HG02678 (cell line): ENCODE measurements at regions not wholly inside any gene's neighbourhood (a gene's known extent, or its start where the extent isn't known, plus 50 kb on each side); places are given as distances from the start of the nearest gene placed in this dataset.
A peak's percentile ranks its signal among the peaks of the same experiment; 100 is the strongest.

ENCODE experiments used
- ATAC-seq: cut with Tn5 transposase; IDR thresholded peaks from one replicate; pipeline ENCODE4 v1.9.1; 2021; ENCODE audit warnings: mild to moderate bottlenecking, moderate library complexity; ENCODE audit not compliant: unreplicated experiment

- no peak for ATAC-seq
Measured at GRCh38 chr2:53450923-53451322, 316.7 kb upstream of the CHAC2 start.

DNA sequence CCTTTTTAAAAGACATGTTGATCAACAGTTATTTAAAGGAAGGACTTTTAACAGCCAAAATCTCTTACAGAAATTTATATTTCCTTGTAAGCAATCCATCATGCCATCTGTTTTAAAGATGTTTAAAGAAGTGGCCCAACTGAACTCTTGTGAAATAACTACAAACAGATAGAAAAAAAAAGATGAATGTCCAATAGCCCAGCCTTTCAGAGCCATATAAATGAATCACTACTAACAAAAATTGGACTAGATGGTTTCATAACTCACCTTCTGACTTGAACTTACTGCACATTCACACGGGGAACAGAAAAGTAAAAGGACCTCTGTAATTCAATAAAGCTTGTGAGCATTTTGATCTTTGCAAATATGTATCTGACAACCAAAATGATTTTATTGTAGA lies 319.0 kb upstream of the CHAC2 start:
- no peak for ATAC-seq

DNA sequence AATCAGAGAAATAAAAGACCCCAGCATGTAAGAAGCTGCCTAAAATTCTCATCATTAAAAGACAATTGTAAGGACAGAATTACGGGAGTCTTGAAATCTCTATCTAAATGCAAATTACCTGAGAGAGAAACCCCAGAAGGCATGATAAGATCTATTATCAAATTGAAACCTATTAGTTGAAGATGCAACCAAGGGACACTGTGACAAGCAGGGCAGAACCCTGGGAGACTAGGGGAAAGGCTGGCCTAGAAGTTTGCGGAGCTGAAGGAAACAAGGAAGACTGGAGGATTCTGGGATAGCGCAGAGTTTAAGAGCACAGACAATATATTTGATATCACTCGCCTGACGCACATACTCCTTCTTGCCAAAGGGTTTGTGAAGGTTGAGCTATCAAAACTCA lies 319.5 kb upstream of the CHAC2 start:
- ATAC-seq = no peak

DNA sequence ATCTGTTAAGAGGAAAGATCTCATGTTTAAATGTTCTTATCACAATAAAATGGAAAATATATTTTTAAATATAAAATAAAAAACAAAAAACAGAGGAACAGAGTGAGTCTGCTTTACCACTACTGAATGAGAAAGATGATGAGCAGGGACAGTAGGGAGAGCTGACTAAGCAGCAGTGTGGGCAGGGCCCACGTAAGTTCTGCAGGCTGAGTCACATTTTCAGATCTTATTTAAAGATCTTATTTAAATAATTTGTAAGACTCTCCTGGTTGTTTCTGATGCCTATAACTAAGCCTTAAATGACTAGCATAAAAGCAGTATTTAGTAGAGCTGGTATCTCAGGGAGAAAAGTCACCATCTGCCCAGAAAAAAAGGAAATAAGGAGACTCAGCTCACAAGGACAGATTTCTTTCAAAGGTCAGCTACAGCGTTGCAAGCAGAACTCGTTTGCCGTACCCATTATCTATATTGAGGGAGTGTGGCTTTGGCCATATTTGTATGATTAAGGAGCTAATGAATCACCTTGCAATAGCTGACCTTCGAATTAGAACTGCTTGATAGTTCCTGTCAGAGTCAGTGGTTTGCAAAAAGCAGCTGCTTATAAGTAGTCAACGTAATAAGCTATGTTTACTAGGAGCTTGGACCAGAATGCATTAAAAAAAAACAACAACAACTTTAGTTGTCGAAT lies 322.1 kb upstream of the CHAC2 start:
- no peak for ATAC-seq

DNA sequence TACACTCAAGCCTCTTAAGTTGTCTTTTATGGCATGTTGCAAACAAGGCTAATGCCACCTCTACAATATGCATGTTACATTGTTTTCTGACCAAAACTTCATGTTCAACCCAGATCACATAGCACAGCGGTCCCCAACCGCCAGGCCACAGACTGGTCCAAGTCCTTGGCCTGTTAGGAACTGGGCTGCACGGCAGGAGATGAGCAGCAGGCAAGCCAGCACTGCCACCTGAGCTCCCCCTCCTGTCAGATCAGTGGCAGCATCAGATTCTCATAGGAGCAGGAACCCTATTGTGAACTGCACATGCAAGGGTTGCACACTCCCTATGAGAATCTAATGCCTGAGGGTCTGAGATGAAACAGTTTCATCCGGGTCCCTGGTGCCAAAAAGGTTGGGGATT lies 324.8 kb upstream of the CHAC2 start:
- ATAC-seq = no peak

- ATAC-seq = no peak
Measured at GRCh38 chr2:53442093-53442492, 325.5 kb upstream of the CHAC2 start.

GRCh38 chr2:53438692-53439091 lies 328.9 kb upstream of the CHAC2 start:
- ATAC-seq = no peak

DNA sequence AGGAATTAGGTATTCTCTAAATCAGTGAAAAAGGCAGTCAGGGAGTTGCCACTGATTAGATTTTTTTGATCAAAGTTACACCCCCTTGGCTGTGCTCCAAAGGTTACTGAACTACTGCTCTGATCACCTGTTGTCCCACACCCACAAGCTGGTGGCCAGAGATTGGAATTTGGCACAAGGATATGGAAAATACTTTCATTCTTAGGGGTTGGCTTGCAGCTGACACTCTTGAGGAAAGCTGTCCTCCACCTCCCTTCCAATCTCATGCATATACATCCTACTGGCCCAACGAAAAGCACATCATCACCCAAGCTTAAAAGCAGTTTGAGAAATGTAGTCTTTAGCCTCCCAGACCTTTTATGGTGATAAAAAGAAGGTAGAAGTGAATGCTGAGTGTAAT lies 329.5 kb upstream of the CHAC2 start:
- ATAC-seq = no peak

DNA sequence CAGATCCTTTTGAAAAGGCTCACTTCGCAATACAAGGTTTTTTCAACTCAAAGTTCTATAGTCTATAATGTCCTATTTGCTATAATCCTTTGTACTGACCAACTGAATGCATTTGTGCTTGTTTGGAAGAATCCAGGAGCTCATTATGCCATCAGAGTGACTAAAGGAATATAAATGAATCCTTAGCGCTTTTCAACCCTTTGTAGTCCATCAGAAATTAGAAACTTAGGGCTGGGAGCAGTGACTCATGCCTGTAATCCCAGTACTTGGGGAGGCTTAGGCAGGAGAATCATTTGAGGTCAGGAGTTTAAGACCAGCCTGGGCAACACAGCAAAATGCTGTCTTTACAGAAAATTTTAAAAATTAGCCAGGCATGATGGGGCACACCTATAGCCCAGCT lies 330.2 kb upstream of the CHAC2 start:
- no peak for ATAC-seq

GRCh38 chr2:53436882-53437281 lies 330.7 kb upstream of the CHAC2 start:
- ATAC-seq = no peak

GRCh38 chr2:53435610-53436009 lies 332.0 kb upstream of the CHAC2 start:
- no peak for ATAC-seq

DNA sequence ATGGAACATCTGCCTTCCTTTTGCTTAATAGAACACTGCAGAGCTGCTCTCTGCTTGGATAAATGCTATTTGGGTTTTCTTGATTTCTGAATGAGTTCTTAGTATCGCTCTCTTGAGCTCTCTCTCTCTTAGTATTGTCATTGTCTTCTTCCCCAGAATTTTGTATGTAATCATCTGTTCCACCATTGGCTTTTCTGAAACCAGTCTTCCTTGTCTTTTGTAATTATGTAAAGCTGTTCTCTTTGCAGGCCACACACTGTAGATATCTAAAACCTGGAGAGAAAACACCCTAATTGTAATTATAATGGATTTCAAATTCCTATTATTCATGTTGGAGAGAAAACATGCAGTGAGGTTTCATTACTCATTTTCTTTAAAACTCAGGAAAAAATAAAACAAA lies 333.1 kb upstream of the CHAC2 start:
- ATAC-seq = no peak

DNA sequence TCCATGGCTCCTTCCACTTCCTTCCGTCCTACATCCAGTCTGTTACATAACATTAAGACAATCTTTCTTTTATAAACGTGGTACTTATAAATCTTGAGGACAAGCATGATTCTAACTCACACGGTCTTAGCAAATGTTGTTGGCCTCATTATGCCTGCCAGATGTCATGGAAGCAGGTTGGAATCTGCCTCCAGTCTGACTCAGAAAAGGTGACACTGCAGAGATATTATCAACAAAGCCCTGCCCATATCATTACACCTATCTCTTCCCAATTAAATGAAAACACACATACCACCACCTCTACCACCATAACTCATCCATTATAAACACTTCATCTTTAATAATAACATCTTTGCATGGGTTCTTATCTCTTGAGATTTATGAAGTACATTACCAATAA lies 334.7 kb upstream of the CHAC2 start:
- no peak for ATAC-seq

- ATAC-seq = no peak
Measured at GRCh38 chr2:53429901-53430300, 337.7 kb upstream of the CHAC2 start.

- ATAC-seq = peak; percentile 77
Measured at GRCh38 chr2:53424902-53425301, 342.7 kb upstream of the CHAC2 start.

- no peak for ATAC-seq
Measured at GRCh38 chr2:53423465-53423864, 344.1 kb upstream of the CHAC2 start.

GRCh38 chr2:53422979-53423378 lies 344.6 kb upstream of the CHAC2 start:
- peak; percentile 61 for ATAC-seq

DNA sequence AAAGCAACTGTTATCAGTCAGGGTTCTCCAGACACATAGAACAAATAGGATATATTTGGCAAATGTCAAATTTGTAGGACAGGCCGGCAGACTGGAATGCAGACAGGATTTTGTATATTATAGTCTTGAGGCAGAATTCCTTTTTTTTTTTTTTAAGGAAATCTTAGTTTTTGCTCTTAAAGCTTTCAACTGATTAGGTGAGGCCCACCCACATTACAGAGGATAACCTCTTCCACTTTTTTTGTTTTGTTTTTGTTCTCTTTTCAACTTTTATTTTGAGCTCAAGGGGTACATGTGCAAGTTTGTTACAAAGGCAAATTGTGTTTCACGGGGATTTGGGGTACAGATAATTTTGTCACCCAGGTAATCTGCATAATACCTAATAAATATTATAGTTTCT lies 350.2 kb upstream of the CHAC2 start:
- ATAC-seq = no peak

- no peak for ATAC-seq
Measured at GRCh38 chr2:53407363-53408080, 360.1 kb upstream of the CHAC2 start.

DNA sequence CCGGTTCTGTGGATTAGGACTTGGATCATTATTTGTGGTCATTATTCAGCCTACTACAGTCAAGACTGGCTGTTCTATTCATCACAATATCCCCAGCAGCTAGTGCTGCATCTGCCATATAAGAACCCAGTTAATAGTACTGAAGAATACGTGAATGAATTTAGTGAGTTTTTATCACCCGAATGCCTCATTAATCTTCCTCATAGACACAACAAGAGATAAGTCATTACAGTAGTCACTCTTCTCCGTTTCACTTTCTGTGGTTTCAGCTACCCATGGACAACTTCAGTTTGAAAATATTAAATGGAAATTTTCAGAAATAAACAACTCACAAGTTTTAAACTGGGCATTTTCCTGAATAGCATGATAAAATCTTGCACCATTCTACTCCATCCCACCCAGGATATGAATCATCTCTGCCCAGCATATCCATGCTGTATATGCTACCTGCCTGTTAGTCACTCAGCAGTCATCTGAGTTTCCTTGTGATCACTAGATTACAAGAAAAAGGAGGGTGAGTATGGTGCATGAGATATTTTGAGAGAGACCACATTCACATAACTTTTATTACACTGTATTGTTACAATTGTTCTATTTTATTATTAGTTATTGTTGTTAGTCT lies 363.7 kb upstream of the CHAC2 start:
- ATAC-seq = peak; percentile 54

DNA sequence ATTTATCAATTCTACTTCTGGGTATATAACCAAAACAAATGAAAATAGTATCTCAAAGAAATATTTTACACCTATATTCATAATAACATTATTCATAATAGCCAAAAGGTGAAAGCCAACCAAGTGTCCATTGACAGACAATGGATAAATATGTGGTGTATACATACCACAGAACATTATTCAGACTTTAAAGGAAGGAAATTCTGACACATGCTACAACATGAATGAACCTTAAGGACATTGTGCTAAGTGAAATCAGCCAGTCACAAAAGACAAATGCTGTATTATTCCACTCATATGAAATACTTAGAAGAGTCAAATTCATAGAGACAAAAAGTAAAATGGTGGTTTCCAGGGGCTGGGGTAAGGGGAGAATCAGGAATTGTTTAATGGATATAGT lies 370.5 kb upstream of the CHAC2 start:
- no peak for ATAC-seq

- no peak for ATAC-seq
Measured at GRCh38 chr2:53381271-53381670, 386.3 kb upstream of the CHAC2 start.
